ENCODE measurements at regions not wholly inside any gene's neighbourhood (a gene's known extent, or its start where the extent isn't known, plus 50 kb on each side); places are given as distances from the start of the nearest gene placed in this dataset.
A peak's percentile ranks its signal among the peaks of the same experiment; 100 is the strongest.
"Not testable (repeated sequence)": the region's sequence is repeated elsewhere in the genome, so short reads cannot be mapped to it uniquely, and the experiment has no call there.

DNA sequence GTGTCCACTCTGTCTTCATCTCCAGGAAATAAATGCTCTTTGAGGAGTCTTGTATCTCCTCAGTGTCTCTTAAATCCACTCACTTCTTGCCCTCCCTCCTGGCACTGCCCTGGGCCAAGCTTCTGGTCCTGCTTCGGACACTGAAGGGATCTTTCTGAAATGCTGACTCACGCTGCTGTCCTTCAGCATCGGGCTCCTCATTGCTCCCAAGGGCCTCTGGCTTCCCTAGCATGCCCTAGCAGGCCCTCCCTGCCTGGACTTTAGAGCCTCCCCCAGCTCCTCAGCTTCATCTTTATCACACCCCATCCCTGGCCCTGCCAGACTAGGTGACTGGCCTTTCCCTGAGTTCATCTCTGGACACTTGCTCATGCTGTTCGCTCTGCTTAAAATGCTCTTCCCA, 96.6 kb downstream of the FOXD2 start:
- Mint-ChIP-seq H3K4me1 (peaks cover 5% of the 10 kb centered on the region), H3K9me3 (no peaks in the 10 kb centered on the region), H3K27ac (no peak overlapping the region), H3K36me3 (ENCODE audit: low read depth) (no peaks in the 10 kb centered on the region), H3K27me3 (peaks cover 56% of the 10 kb centered on the region), H3K4me3 (peak overlapping the region; percentile 10)
- no peak for ATAC-seq (replicated peaks)

GRCh38 chr1:47536646-47537118, 98.8 kb downstream of the FOXD2 start:
- Mint-ChIP-seq H3K4me1 (peaks cover 5% of the 10 kb centered on the region), H3K9me3 (no peaks in the 10 kb centered on the region), H3K4me3 (no peak overlapping the region), H3K27me3 (peaks cover 46% of the 10 kb centered on the region), H3K36me3 (ENCODE audit: low read depth) (no peaks in the 10 kb centered on the region), H3K27ac (no peak overlapping the region)
- ATAC-seq (replicated peaks): no peak

DNA sequence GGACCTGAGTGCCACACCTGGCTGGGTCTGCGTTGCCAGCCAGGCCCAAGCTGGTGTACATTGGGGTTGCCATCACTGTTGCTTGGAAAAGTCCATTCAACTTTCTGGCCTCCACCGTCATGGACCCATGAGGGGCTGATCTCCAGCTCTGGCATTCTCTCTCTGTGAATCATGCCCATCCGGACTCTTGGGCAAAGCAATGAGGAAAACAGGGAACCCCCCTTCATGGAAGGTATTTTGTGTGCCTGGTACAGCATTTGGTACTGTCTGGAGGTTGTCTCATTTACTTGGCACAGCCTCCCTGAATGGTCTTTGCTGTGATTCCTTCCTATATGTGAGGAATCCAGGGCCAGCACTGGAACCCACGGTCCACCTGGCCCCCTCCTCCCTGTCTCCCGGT, 99.4 kb downstream of the FOXD2 start:
- ATAC-seq (replicated peaks): no peak
- H3K27ac Mint-ChIP-seq: no peak overlapping the region

DNA sequence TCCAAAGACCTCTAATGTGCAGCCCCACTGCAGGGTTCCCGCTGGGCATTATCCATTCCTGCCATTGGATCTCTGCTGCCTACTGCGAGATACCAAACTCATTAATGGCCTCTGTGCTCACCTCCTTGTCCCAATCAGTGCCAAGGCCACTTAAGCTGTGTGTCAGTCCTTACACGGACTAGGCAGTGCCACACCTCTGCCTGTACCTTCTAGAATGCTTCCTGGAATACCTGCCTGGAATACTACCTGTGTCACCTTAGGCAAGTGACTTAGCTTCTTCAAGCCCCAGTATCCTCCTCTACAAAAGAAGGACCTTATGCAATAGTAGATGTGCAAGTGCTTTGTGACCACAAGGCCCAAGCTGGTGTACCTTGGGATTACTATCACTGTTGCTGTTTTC, 100.1 kb downstream of the FOXD2 start:
- no peaks in the 10 kb centered on the region for H3K36me3 Mint-ChIP-seq (ENCODE audit: low read depth)
- peaks cover 5% of the 10 kb centered on the region for H3K4me1 Mint-ChIP-seq
- H3K4me3 Mint-ChIP-seq: no peak overlapping the region
- H3K27me3 Mint-ChIP-seq: peaks cover 42% of the 10 kb centered on the region
- no peak overlapping the region for H3K27ac Mint-ChIP-seq
- no peaks in the 10 kb centered on the region for H3K9me3 Mint-ChIP-seq
- no peak for ATAC-seq (replicated peaks)

More for the DNA sequence above, 99.4 kb downstream of the FOXD2 start:
- Mint-ChIP-seq H3K36me3 (ENCODE audit: low read depth) (no peaks in the 10 kb centered on the region), H3K27me3 (peaks cover 48% of the 10 kb centered on the region), H3K9me3 (no peaks in the 10 kb centered on the region), H3K4me1 (peaks cover 5% of the 10 kb centered on the region), H3K4me3 (no peak overlapping the region)

DNA sequence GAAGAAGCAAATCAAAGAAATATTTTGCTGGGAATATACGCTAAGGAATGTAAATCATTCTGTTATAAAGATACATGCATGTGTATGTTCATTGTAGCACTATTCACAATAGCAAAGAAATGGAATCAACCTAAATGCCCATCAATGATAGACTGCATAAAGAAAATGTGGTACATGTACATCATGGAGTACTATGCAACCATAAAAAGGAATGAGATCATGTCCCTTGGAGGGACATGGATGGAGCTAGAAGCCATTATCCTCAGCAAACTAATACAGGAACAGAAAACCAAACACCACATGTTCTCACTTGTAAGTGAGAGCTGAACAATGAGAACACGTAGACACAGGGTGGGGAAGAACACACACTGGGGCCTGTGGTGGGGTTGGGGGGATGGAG, 100.7 kb downstream of the FOXD2 start:
- H3K27ac Mint-ChIP-seq; H3K4me1 Mint-ChIP-seq; H3K4me3 Mint-ChIP-seq; H3K9me3 Mint-ChIP-seq; H3K36me3 Mint-ChIP-seq (ENCODE audit: low read depth); ATAC-seq (replicated peaks): not testable (repeated sequence)
- peaks cover 41% of the 10 kb centered on the region for H3K27me3 Mint-ChIP-seq

- not testable (repeated sequence) for H3K4me1 Mint-ChIP-seq; H3K4me3 Mint-ChIP-seq; H3K36me3 Mint-ChIP-seq (ENCODE audit: low read depth); ATAC-seq (replicated peaks); H3K9me3 Mint-ChIP-seq; H3K27ac Mint-ChIP-seq
- peaks cover 30% of the 10 kb centered on the region for H3K27me3 Mint-ChIP-seq
Measured at GRCh38 chr1:47541705-47542104, 103.9 kb downstream of the FOXD2 start.

DNA sequence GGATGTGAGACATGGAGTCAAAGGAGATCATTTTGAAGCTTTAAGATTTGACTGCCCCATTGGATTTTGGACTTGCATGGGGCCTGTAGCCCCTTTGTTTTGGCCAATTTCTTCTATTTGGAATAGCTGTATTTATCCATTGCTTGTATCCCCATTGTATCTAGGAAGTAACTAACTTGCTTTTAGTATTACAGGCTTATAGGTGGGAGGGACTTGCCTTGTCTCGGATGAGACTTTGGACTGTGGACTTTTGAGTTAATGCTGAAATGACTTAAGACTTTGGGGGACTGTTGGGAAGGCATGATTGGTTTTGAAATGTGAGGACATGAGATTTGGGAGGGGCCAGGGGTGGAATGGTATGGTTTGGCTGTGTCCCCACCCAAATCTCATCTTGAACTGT, 105.2 kb downstream of the FOXD2 start:
- H3K9me3 Mint-ChIP-seq; H3K4me1 Mint-ChIP-seq; ATAC-seq (replicated peaks); H3K36me3 Mint-ChIP-seq (ENCODE audit: low read depth); H3K4me3 Mint-ChIP-seq; H3K27ac Mint-ChIP-seq: not testable (repeated sequence)
- peaks cover 30% of the 10 kb centered on the region for H3K27me3 Mint-ChIP-seq

DNA sequence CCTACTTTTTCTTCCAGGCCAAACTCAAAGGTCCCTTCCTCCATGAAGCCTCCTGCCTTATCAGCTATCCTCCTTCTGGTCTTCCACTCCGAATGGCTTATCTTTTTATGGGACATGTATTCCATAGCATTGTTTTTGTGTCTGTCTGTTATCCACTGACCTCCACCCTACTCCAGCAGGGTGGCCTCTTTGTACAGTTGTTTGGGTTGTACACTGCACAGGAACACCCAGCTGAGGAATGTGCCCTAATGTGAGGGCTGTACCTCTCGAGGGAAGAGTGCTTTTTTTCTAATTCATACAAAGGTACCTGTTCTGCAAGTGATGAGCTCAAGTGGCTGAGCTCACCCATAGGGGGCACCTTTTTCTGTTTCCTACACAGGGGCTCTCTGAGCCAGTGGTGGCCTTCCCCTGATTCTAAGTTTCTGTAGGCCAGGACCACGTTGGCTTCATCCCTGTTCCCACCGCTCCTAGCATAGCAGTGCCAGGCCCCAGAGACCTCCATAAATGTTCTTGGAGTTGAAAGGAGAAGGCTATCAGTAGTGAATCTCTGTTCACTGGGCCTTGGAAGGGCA, 108.2 kb downstream of the FOXD2 start:
- Mint-ChIP-seq H3K4me1 (no peaks in the 10 kb centered on the region), H3K36me3 (ENCODE audit: low read depth) (no peaks in the 10 kb centered on the region), H3K9me3 (no peaks in the 10 kb centered on the region), H3K27me3 (peaks cover 23% of the 10 kb centered on the region), H3K4me3 (no peak overlapping the region), H3K27ac (no peak overlapping the region)
- ATAC-seq (replicated peaks): no peak

- Mint-ChIP-seq H3K9me3 (no peaks in the 10 kb centered on the region), H3K36me3 (ENCODE audit: low read depth) (no peaks in the 10 kb centered on the region), H3K4me1 (no peaks in the 10 kb centered on the region)
Measured at GRCh38 chr1:47547753-47548573, 110.1 kb downstream of the FOXD2 start.

DNA sequence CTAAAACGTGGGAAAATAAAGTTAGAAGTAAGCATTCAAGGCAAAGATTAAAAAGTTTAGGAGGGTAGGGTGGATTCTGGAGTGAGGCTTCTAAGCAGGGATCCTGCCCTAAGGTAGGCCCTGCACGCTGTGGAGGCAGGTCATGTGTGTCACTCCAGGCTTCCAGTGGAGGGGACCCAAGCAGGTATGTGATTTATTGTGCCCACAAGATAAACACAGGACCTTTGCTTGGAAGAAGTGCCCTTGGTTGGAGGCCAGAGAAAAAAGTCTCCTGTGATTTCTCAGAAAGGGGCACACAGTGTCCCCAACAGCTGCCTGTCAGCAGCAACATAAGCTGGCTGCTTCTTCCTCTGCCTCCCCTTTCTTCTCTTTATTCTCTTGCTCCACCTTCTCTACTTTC, 110.8 kb downstream of the FOXD2 start:
- Mint-ChIP-seq H3K4me1 (no peaks in the 10 kb centered on the region), H3K4me3 (no peak overlapping the region), H3K9me3 (no peaks in the 10 kb centered on the region), H3K27ac (no peak overlapping the region), H3K36me3 (ENCODE audit: low read depth) (no peaks in the 10 kb centered on the region), H3K27me3 (peaks cover 14% of the 10 kb centered on the region)
- no peak for ATAC-seq (replicated peaks)

More at GRCh38 chr1:47547753-47548573, 110.1 kb downstream of the FOXD2 start:
- Mint-ChIP-seq H3K27ac (no peak overlapping the region), H3K27me3 (peaks cover 13% of the 10 kb centered on the region), H3K4me3 (no peak overlapping the region)
- ATAC-seq (replicated peaks): no peak

DNA sequence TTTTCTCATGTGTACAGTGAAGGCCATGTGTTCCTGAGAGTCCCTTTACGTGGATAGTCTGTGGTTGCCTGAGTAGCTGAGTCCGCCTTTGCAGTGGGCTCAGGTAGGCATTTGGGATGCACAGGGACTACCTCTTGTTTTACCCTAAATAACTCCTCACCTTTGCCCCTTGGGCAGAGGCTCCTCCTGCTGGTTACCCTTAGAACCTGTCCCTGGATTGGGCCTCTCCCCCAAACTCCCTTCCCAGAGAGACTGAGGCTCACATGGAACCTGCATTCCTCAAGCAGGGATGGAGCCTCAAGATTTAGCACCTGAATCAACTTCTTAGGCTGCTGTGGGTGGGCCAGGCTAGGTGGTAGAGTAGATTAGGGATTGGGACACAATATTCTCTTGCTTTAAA, 111.7 kb downstream of the FOXD2 start:
- Mint-ChIP-seq H3K36me3 (ENCODE audit: low read depth) (no peaks in the 10 kb centered on the region), H3K4me1 (no peaks in the 10 kb centered on the region), H3K9me3 (no peaks in the 10 kb centered on the region), H3K27ac (no peak overlapping the region), H3K4me3 (no peak overlapping the region), H3K27me3 (peaks cover 12% of the 10 kb centered on the region)
- ATAC-seq (replicated peaks): no peak

- Mint-ChIP-seq H3K4me1 (no peaks in the 10 kb centered on the region), H3K9me3 (no peaks in the 10 kb centered on the region), H3K36me3 (ENCODE audit: low read depth) (no peaks in the 10 kb centered on the region), H3K27ac (no peak overlapping the region), H3K4me3 (no peak overlapping the region), H3K27me3 (peaks cover 8% of the 10 kb centered on the region)
- ATAC-seq (replicated peaks): no peak
Measured at GRCh38 chr1:47550929-47551328, 113.1 kb downstream of the FOXD2 start.

DNA sequence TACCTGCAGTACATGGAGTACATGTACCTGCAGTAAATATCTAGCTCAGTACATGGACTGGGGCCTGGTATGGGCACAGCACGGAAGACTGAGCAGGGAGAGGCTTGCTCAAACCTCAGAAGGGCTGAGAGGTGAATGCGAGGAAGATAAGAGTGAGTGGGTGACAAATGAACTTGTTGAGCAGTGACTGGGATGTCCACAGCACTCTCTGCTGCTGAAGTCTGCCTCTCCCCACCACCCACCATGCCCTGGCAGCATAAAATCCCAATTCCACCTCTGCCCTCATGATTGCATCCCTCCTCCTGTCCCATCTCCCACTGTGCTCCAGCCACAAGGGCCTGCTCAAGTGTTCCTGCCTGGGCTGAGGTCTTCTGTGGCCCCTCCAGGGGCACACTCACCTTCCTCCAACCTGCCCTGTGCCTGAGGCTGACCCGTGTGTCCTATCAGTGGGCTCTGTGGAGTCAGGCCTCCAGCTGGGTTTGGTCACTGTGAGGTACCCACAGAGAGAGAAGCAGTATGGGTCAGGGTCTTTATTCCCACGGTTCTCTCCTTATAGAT, 114.2 kb downstream of the FOXD2 start:
- Mint-ChIP-seq H3K27ac (no peak overlapping the region), H3K4me3 (no peak overlapping the region), H3K4me1 (no peaks in the 10 kb centered on the region), H3K9me3 (no peaks in the 10 kb centered on the region), H3K36me3 (ENCODE audit: low read depth) (no peaks in the 10 kb centered on the region), H3K27me3 (peaks cover 8% of the 10 kb centered on the region)
- no peak for ATAC-seq (replicated peaks)

DNA sequence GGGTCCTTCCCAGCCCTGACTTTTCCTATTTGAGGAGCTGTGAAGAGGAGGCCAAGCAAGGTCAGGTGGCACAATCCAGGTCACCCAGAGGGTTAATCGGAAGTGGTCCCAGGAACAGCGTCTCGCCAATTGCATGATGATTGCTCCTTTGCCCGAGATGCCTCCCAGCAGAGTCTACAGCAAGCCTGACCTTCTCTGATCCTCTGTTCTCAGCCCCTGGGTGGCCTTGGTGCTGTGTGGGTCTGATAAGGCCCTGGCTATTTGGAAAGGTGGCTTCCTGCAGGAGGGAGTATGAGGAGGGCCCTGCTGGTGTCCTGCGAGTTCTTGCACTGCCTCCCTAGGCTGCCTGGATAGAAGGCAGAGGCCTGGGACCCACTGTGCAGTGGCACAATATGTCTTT, 116.2 kb downstream of the FOXD2 start:
- no peak overlapping the region for H3K4me3 Mint-ChIP-seq
- ATAC-seq (replicated peaks): no peak
- no peak overlapping the region for H3K27ac Mint-ChIP-seq
- H3K9me3 Mint-ChIP-seq: no peaks in the 10 kb centered on the region
- H3K4me1 Mint-ChIP-seq: no peaks in the 10 kb centered on the region
- no peaks in the 10 kb centered on the region for H3K36me3 Mint-ChIP-seq (ENCODE audit: low read depth)
- H3K27me3 Mint-ChIP-seq: peaks cover 8% of the 10 kb centered on the region

GRCh38 chr1:47554901-47555300, 117.1 kb downstream of the FOXD2 start:
- H3K4me3 Mint-ChIP-seq: no peak overlapping the region
- H3K9me3 Mint-ChIP-seq: no peaks in the 10 kb centered on the region
- H3K36me3 Mint-ChIP-seq (ENCODE audit: low read depth): no peaks in the 10 kb centered on the region
- H3K27ac Mint-ChIP-seq: no peak overlapping the region
- H3K4me1 Mint-ChIP-seq: no peaks in the 10 kb centered on the region
- peaks cover 8% of the 10 kb centered on the region for H3K27me3 Mint-ChIP-seq
- no peak for ATAC-seq (replicated peaks)

Data from activated T-helper 17 cell treated with anti-CD3 and anti-CD28 coated beads, Interleukin-2, amount 50 U/mL, for 72 hours (primary cell).